H9 (cell line): ENCODE measurements at regions not wholly inside any gene's neighbourhood (a gene's known extent, or its start where the extent isn't known, plus 50 kb on each side); places are given as distances from the start of the nearest gene placed in this dataset.

Experiments used
- DNase-seq: peaks from one replicate; pipeline ENCODE4 v3.0.0-alpha.2; 2017
- H2AFZ ChIP-seq: one replicate; pipeline ENCODE4 v1.6.1; 2013; ENCODE audit warnings: mild to moderate bottlenecking, low read length, control low read depth, moderate library complexity
- H2AK5ac ChIP-seq: 2 replicates; pipeline ENCODE4 v1.6.1; 2013; ENCODE audit warnings: low read length, control low read depth, mixed read lengths; ENCODE audit not compliant: insufficient read length
- H2BK120ac ChIP-seq: one replicate; pipeline ENCODE4 v1.6.1; 2013; ENCODE audit warnings: low read depth, mild to moderate bottlenecking, low read length, control low read depth, inconsistent platforms; ENCODE audit not compliant: poor library complexity, severe bottlenecking
- H2BK12ac ChIP-seq: 2 replicates; pipeline ENCODE4 v1.6.1; 2013; ENCODE audit warnings: low read length, control low read depth, mixed read lengths, low read depth; ENCODE audit not compliant: insufficient read length
- H2BK15ac ChIP-seq: 2 replicates; pipeline ENCODE4 v1.6.1; 2013; ENCODE audit warnings: low read depth, low read length, control low read depth
- H2BK20ac ChIP-seq: one replicate; pipeline ENCODE4 v1.6.1; 2013; ENCODE audit warnings: low read depth, mild to moderate bottlenecking, low read length, control low read depth, inconsistent platforms; ENCODE audit not compliant: poor library complexity, severe bottlenecking
- H2BK5ac ChIP-seq: 2 replicates; pipeline ENCODE4 v1.6.1; 2013; ENCODE audit warnings: low read length, control low read depth, mixed read lengths; ENCODE audit not compliant: insufficient read length
- H3K14ac ChIP-seq: 2 replicates; pipeline ENCODE4 v1.6.1; 2013; ENCODE audit warnings: low read length, control low read depth; ENCODE audit not compliant: insufficient read depth
- H3K18ac ChIP-seq: 2 replicates; pipeline ENCODE4 v1.6.1; 2013; ENCODE audit warnings: low read depth, mild to moderate bottlenecking, mixed read lengths, low read length, control low read depth; ENCODE audit not compliant: insufficient read length
- H3K23ac ChIP-seq: 2 replicates; pipeline ENCODE4 v1.6.1; 2013; ENCODE audit warnings: low read length, control low read depth, mixed read lengths, low read depth; ENCODE audit not compliant: insufficient read length
- H3K23me2 ChIP-seq: 2 replicates; pipeline ENCODE4 v1.6.1; 2013; ENCODE audit warnings: low read depth, mild to moderate bottlenecking, mixed read lengths, low read length, control low read depth; ENCODE audit not compliant: insufficient read length, poor library complexity, severe bottlenecking
- H3K27ac ChIP-seq: 2 replicates; pipeline ENCODE4 v1.5.1; 2013; ENCODE audit warnings: low read length, control low read depth, mixed read lengths, low read depth; ENCODE audit not compliant: insufficient read length
- H3K27me3 ChIP-seq: 2 replicates; pipeline ENCODE4 v1.6.1; 2013; ENCODE audit warnings: low read length, control low read depth, inconsistent platforms; ENCODE audit not compliant: insufficient read depth
- H3K4ac ChIP-seq: 2 replicates; pipeline ENCODE4 v1.6.1; 2013; ENCODE audit warnings: low read depth, mild to moderate bottlenecking, control low read depth, inconsistent platforms, low read length, moderate library complexity
- H3K4me1 ChIP-seq: 2 replicates; pipeline ENCODE4 v1.6.1; 2013; ENCODE audit warnings: low read length, control low read depth, inconsistent platforms; ENCODE audit not compliant: insufficient read depth
- H3K4me2 ChIP-seq: 2 replicates; pipeline ENCODE4 v1.6.1; 2013; ENCODE audit warnings: low read length, control low read depth, mixed read lengths; ENCODE audit not compliant: insufficient read length, insufficient read depth
- H3K56ac ChIP-seq: 2 replicates; pipeline ENCODE4 v1.6.1; 2013; ENCODE audit warnings: low read depth, mild to moderate bottlenecking, mixed read lengths, low read length, control low read depth; ENCODE audit not compliant: insufficient read length
- H3K79me1 ChIP-seq: 2 replicates; pipeline ENCODE4 v1.6.1; 2013; ENCODE audit warnings: low read depth, mild to moderate bottlenecking, moderate library complexity, low read length, control low read depth, inconsistent platforms; ENCODE audit not compliant: insufficient read depth, poor library complexity, severe bottlenecking
- H3K79me2 ChIP-seq: 2 replicates; pipeline ENCODE4 v1.6.1; 2013; ENCODE audit warnings: low read length, control low read depth, inconsistent platforms; ENCODE audit not compliant: insufficient read depth
- H3K9ac ChIP-seq: 2 replicates; pipeline ENCODE4 v1.6.1; 2013; ENCODE audit warnings: low read length, control low read depth, mixed read lengths; ENCODE audit not compliant: insufficient read length; ENCODE audit errors: extremely low read depth
- H3K9me3 ChIP-seq: one replicate; pipeline ENCODE4 v1.6.1; 2013; ENCODE audit warnings: low read depth, low read length, inconsistent platforms; ENCODE audit not compliant: control insufficient read depth
- H3T11ph ChIP-seq: one replicate; pipeline ENCODE4 v1.6.1; 2013; ENCODE audit warnings: mild to moderate bottlenecking, low read length, control low read depth, inconsistent platforms
- H4K20me1 ChIP-seq: one replicate; pipeline ENCODE4 v1.6.1; 2013; ENCODE audit not compliant: control insufficient read depth, insufficient read length, insufficient read depth
- H4K5ac ChIP-seq: 2 replicates; pipeline ENCODE4 v1.6.1; 2013; ENCODE audit warnings: low read depth, mild to moderate bottlenecking, mixed read lengths, low read length, control low read depth; ENCODE audit not compliant: insufficient read length
- H4K8ac ChIP-seq: replicated peaks from 2 replicates; pipeline ENCODE4 v1.6.1; 2013; ENCODE audit warnings: low read length, control low read depth, mixed read lengths, low read depth; ENCODE audit not compliant: insufficient read length
- H4K91ac ChIP-seq: 2 replicates; pipeline ENCODE4 v1.6.1; 2013; ENCODE audit warnings: low read depth, mild to moderate bottlenecking, moderate library complexity, mixed read lengths, low read length, control low read depth; ENCODE audit not compliant: insufficient read length
- H3K27ac Mint-ChIP-seq, 3 experiments: 2 replicates in 2 of 3; 3 replicates in 1 of 3; pipeline ENCODE4 v1.8.0; 2020 to 2021; ENCODE audit warnings: mixed read lengths in 3 of 3, mild to moderate bottlenecking in 1 of 3, moderate library complexity in 1 of 3
- H3K27me3 Mint-ChIP-seq: 2 replicates; pipeline ENCODE4 v1.8.0; 2021; ENCODE audit warnings: low read depth, mild to moderate bottlenecking, moderate library complexity, mixed read lengths
- H3K36me3 Mint-ChIP-seq, 3 experiments: 2 replicates in 2 of 3; 3 replicates in 1 of 3; pipeline ENCODE4 v1.8.0; 2020 to 2021; ENCODE audit warnings: low read depth in 3 of 3, mixed read lengths in 3 of 3; ENCODE audit not compliant: insufficient read depth in 1 of 3
- H3K4me1 Mint-ChIP-seq, 2 experiments: 2 replicates each; pipeline ENCODE4 v1.8.0; 2020; ENCODE audit warnings: mixed read lengths in 2 of 2
- H3K4me3 Mint-ChIP-seq, 2 experiments: 2 replicates in 1 of 2; 3 replicates in 1 of 2; pipeline ENCODE4 v1.8.0; 2020 to 2021; ENCODE audit warnings: mild to moderate bottlenecking in 2 of 2, mixed read lengths in 2 of 2, moderate library complexity in 1 of 2
- H3K9me3 Mint-ChIP-seq, 2 experiments: 2 replicates in 1 of 2; 3 replicates in 1 of 2; pipeline ENCODE4 v1.8.0; 2020; ENCODE audit warnings: mild to moderate bottlenecking in 2 of 2, mixed read lengths in 2 of 2, moderate library complexity in 1 of 2
- CTCF ChIP-seq: fragments of 200-600 bp; sonication (generic); conservative IDR thresholded peaks from 3 replicates; pipeline ENCODE4 v1.8.0; 2021; ENCODE audit warnings: antibody characterized with exemption, mild to moderate bottlenecking

DNA sequence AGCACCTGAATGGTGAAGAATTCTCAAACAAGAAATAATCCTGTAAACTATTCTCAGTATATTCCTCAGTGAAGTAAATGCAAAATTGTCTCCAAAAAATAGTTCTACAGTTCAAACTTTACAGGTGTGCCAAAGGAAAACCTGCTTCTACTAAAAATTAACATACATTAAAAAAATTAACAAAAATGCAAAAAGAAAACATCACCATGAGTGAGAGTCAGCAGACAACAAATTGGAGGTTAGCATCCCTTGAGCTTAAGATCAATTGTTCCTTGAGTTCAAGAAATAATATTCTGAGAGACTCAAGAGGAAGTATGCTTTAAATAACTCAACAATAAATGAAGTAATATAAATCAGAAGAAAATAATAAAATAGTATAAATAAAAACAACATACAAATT, 278.4 kb upstream of the MME start:
- Histone ChIP-seq H4K8ac (no peak overlapping the region), H3K4me1 (no peaks in the 10 kb centered on the region), H3K23ac (no peak overlapping the region), H3K14ac (no peak overlapping the region), H2AFZ (no peak overlapping the region), H3T11ph (no peak overlapping the region), H2AK5ac (no peak overlapping the region), H3K18ac (no peak overlapping the region), H3K9me3 (no peaks in the 10 kb centered on the region), H3K79me2 (no peaks in the 10 kb centered on the region), H4K5ac (no peak overlapping the region), H2BK5ac (no peak overlapping the region), H3K9ac (no peak overlapping the region), H2BK12ac (no peak overlapping the region), H3K27ac (no peak overlapping the region), H3K56ac (no peak overlapping the region), H3K4ac (no peak overlapping the region), H2BK20ac (no peak overlapping the region), H4K91ac (no peak overlapping the region), H3K27me3 (no peaks in the 10 kb centered on the region), H3K79me1 (no peaks in the 10 kb centered on the region), H2BK120ac (no peak overlapping the region), H3K4me2 (no peak overlapping the region), H4K20me1 (no peaks in the 10 kb centered on the region), H3K23me2 (no peaks in the 10 kb centered on the region), H2BK15ac (no peak overlapping the region)
- Mint-ChIP-seq H3K4me1 (peaks cover 0 to 2% of the 10 kb centered on the region in 2 experiments; a peak in 1 of 4 replicates), H3K9me3 (peaks cover 22 to 26% of the 10 kb centered on the region in 2 experiments; a peak in 4 of 5 replicates), H3K4me3 (no peak overlapping the region), H3K27me3 (no peaks in the 10 kb centered on the region), H3K27ac (no peak overlapping the region), H3K36me3 (peaks cover 7 to 31% (median 15%) of the 10 kb centered on the region in 3 experiments; a peak in 5 of 7 replicates)
- TF ChIP-seq CTCF = no peak
- DNase-seq = no peak
